Adipocyte (in vitro differentiated cells): ENCODE measurements at regions not wholly inside any gene's neighbourhood (a gene's known extent, or its start where the extent isn't known, plus 50 kb on each side); places are given as distances from the start of the nearest gene placed in this dataset.
"Not testable (repeated sequence)": the region's sequence is repeated elsewhere in the genome, so short reads cannot be mapped to it uniquely, and the experiment has no call there.

Experiments
- DNase-seq: peaks from one replicate; pipeline ENCODE4 v3.0.0-alpha.2; 2015; ENCODE audit warnings: low read depth
- H3K27me3 ChIP-seq: replicated peaks from 2 replicates; pipeline ENCODE4 v1.7.0; 2013; ENCODE audit warnings: mild to moderate bottlenecking, low read length, moderate library complexity; ENCODE audit not compliant: control insufficient read depth, insufficient read depth
- H3K36me3 ChIP-seq: 2 replicates; pipeline ENCODE4 v1.7.0; 2013; ENCODE audit warnings: low read length, mild to moderate bottlenecking, moderate library complexity; ENCODE audit not compliant: control insufficient read depth, insufficient read depth, severe bottlenecking
- H3K4me1 ChIP-seq: 2 replicates; pipeline ENCODE4 v1.7.0; 2013; ENCODE audit warnings: mild to moderate bottlenecking, low read length, moderate library complexity; ENCODE audit not compliant: control insufficient read depth, insufficient read depth
- H3K4me3 ChIP-seq: 2 replicates; pipeline ENCODE4 v1.7.0; 2013; ENCODE audit warnings: mild to moderate bottlenecking, low read length, moderate library complexity
- H3K9ac ChIP-seq: 2 replicates; pipeline ENCODE4 v1.7.0; 2013; ENCODE audit warnings: mild to moderate bottlenecking, low read length, moderate library complexity
- H3K9me3 ChIP-seq: 2 replicates; pipeline ENCODE4 v1.7.0; 2013; ENCODE audit warnings: mild to moderate bottlenecking, low read length, moderate library complexity; ENCODE audit not compliant: control insufficient read depth

GRCh38 chr3:67064105-67064504, 66.0 kb downstream of the KBTBD8 start:
- Histone ChIP-seq H3K9ac (no peak overlapping the region), H3K36me3 (no peaks in the 10 kb centered on the region), H3K9me3 (peaks cover 4% of the 10 kb centered on the region), H3K4me3 (no peak overlapping the region), H3K27me3 (no peaks in the 10 kb centered on the region), H3K4me1 (no peaks in the 10 kb centered on the region)
- DNase-seq: no peak

GRCh38 chr3:67067251-67067650, 69.1 kb downstream of the KBTBD8 start:
- Histone ChIP-seq H3K36me3 (no peaks in the 10 kb centered on the region), H3K9me3 (no peaks in the 10 kb centered on the region), H3K9ac (no peak overlapping the region), H3K4me1 (no peaks in the 10 kb centered on the region), H3K4me3 (no peak overlapping the region), H3K27me3 (peaks cover 5% of the 10 kb centered on the region)
- no peak for DNase-seq

- not testable (repeated sequence) for H3K27me3 ChIP-seq, H3K9ac ChIP-seq, H3K9me3 ChIP-seq, H3K36me3 ChIP-seq, H3K4me1 ChIP-seq, DNase-seq, H3K4me3 ChIP-seq
These were observed 74.5 kb downstream of the KBTBD8 start for GRCh38 chr3:67072640-67073039.

GRCh38 chr3:67073812-67074211, 75.7 kb downstream of the KBTBD8 start:
- H3K9me3 ChIP-seq: no peaks in the 10 kb centered on the region
- no peak overlapping the region for H3K4me3 ChIP-seq
- no peaks in the 10 kb centered on the region for H3K36me3 ChIP-seq
- peaks cover 11% of the 10 kb centered on the region for H3K4me1 ChIP-seq
- peaks cover 5% of the 10 kb centered on the region for H3K27me3 ChIP-seq
- H3K9ac ChIP-seq: no peak overlapping the region
- no peak for DNase-seq

- Histone ChIP-seq H3K36me3 (no peaks in the 10 kb centered on the region), H3K9me3 (no peaks in the 10 kb centered on the region), H3K4me1 (peaks cover 11% of the 10 kb centered on the region), H3K4me3 (no peak overlapping the region), H3K27me3 (peaks cover 4% of the 10 kb centered on the region), H3K9ac (no peak overlapping the region)
- DNase-seq: no peak
These were observed 77.2 kb downstream of the KBTBD8 start for GRCh38 chr3:67075295-67075694.

- Histone ChIP-seq H3K9me3 (no peaks in the 10 kb centered on the region), H3K4me3 (no peak overlapping the region), H3K27me3 (no peaks in the 10 kb centered on the region), H3K4me1 (peaks cover 11% of the 10 kb centered on the region), H3K36me3 (no peaks in the 10 kb centered on the region), H3K9ac (no peak overlapping the region)
- no peak for DNase-seq
These were observed 78.5 kb downstream of the KBTBD8 start for GRCh38 chr3:67076607-67077006.

- Histone ChIP-seq H3K27me3 (no peaks in the 10 kb centered on the region), H3K4me1 (peaks cover 11% of the 10 kb centered on the region), H3K36me3 (no peaks in the 10 kb centered on the region), H3K9ac (no peak overlapping the region), H3K9me3 (no peaks in the 10 kb centered on the region), H3K4me3 (no peak overlapping the region)
- DNase-seq: peak; percentile 62
These were observed 79.5 kb downstream of the KBTBD8 start for GRCh38 chr3:67077656-67078055.

GRCh38 chr3:67082533-67083024, 84.5 kb downstream of the KBTBD8 start:
- no peaks in the 10 kb centered on the region for H3K27me3 ChIP-seq
- no peaks in the 10 kb centered on the region for H3K9me3 ChIP-seq
- peaks cover 5% of the 10 kb centered on the region for H3K4me1 ChIP-seq
- H3K9ac ChIP-seq: no peak overlapping the region
- no peaks in the 10 kb centered on the region for H3K36me3 ChIP-seq
- no peak for DNase-seq
- no peak overlapping the region for H3K4me3 ChIP-seq

- Histone ChIP-seq H3K9ac (no peak overlapping the region), H3K9me3 (no peaks in the 10 kb centered on the region), H3K4me1 (no peaks in the 10 kb centered on the region), H3K27me3 (no peaks in the 10 kb centered on the region), H3K4me3 (no peak overlapping the region), H3K36me3 (no peaks in the 10 kb centered on the region)
- no peak for DNase-seq
These were observed 85.2 kb downstream of the KBTBD8 start for GRCh38 chr3:67083277-67083676.

GRCh38 chr3:67087788-67088187, 89.7 kb downstream of the KBTBD8 start:
- DNase-seq: no peak
- H3K9me3 ChIP-seq: no peaks in the 10 kb centered on the region
- H3K36me3 ChIP-seq: no peaks in the 10 kb centered on the region
- H3K27me3 ChIP-seq: no peaks in the 10 kb centered on the region
- no peaks in the 10 kb centered on the region for H3K4me1 ChIP-seq
- H3K9ac ChIP-seq: no peak overlapping the region
- no peak overlapping the region for H3K4me3 ChIP-seq

- Histone ChIP-seq H3K27me3 (no peaks in the 10 kb centered on the region), H3K4me3 (no peak overlapping the region), H3K36me3 (no peaks in the 10 kb centered on the region), H3K4me1 (no peaks in the 10 kb centered on the region), H3K9ac (no peak overlapping the region), H3K9me3 (no peaks in the 10 kb centered on the region)
- peak; percentile 54 for DNase-seq
These were observed 92.4 kb downstream of the KBTBD8 start for GRCh38 chr3:67090474-67090873.

GRCh38 chr3:67093305-67093704, 95.2 kb downstream of the KBTBD8 start:
- Histone ChIP-seq H3K9me3 (no peaks in the 10 kb centered on the region), H3K27me3 (no peaks in the 10 kb centered on the region), H3K9ac (no peak overlapping the region)

More at GRCh38 chr3:67093305-67093704, 95.2 kb downstream of the KBTBD8 start:
- DNase-seq: peak; percentile 33
- Histone ChIP-seq H3K36me3 (no peaks in the 10 kb centered on the region), H3K4me1 (no peaks in the 10 kb centered on the region), H3K4me3 (no peak overlapping the region)
